Colonic mucosa (tissue), 4 donors: ENCODE measurements at regions not wholly inside any gene's neighbourhood (a gene's known extent, or its start where the extent isn't known, plus 50 kb on each side); places are given as distances from the start of the nearest gene placed in this dataset.

Experiments
- DNase-seq: peaks from one replicate; pipeline ENCODE4 v3.0.0-alpha.2; 2020
- H3K27ac ChIP-seq: fragments of 200-600 bp; one replicate; pipeline ENCODE4 v1.8.0; 2021
- H3K27me3 ChIP-seq: fragments of 200-600 bp; one replicate; pipeline ENCODE4 v1.8.0; 2021
- H3K36me3 ChIP-seq: fragments of 200-600 bp; one replicate; pipeline ENCODE4 v1.8.0; 2021
- H3K4me1 ChIP-seq: fragments of 200-600 bp; one replicate; pipeline ENCODE4 v1.8.0; 2021; ENCODE audit warnings: mild to moderate bottlenecking
- H3K4me3 ChIP-seq: fragments of 200-600 bp; one replicate; pipeline ENCODE4 v1.8.0; 2021
- H3K9ac ChIP-seq, 2 donors: one replicate each; pipeline ENCODE4 v1.7.0; 2013; ENCODE audit warnings: control low read depth in 2 of 2, low read depth in 2 of 2, low read length in 2 of 2
- H3K9me3 ChIP-seq: fragments of 200-600 bp; one replicate; pipeline ENCODE4 v1.8.0; 2021
- intact Hi-C: fragments of 100-400 bp; cut with DNase I; formaldehyde crosslinking; loops from one replicate; pipeline ENCODE4 v1.14.1; 2022
- TF ChIP-seq, protein P1 (sequence below): fragments of 200-600 bp; IDR thresholded peaks from one replicate; pipeline ENCODE4 v1.8.0; 2022; ENCODE audit warnings: antibody characterized with exemption, mild to moderate bottlenecking
- donor health status: healthy.
- donor health status: DM: no; HTN: no; CAD: no.
- donor health status: DM: no; HTN: no; CAD: no.

DNA sequence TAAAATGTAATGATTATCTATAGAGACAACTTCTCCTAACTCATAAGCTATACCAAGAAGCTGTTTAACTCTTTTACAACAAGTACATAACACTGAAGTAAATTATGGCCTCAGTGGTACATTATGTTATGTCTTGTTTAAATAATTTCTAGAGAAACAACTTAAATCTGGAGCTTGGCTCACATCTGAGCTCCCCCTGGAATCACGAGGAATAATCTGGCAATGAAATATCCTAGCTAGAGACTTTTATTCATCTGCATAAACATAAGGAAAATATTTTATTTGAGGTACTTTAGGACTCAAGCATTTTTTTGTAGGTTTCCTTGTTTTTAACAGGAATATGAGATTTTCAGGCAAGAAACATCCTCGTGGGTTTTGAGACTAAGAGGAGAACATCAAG is 354.7 kb upstream of the SLC7A11 start:
- no peak overlapping the region for H3K4me3 ChIP-seq
- H3K4me1 ChIP-seq: no peaks in the 10 kb centered on the region
- H3K36me3 ChIP-seq: no peaks in the 10 kb centered on the region
- DNase-seq: no peak
- intact Hi-C loops: no loop called here
- TF ChIP-seq, protein P1, sequence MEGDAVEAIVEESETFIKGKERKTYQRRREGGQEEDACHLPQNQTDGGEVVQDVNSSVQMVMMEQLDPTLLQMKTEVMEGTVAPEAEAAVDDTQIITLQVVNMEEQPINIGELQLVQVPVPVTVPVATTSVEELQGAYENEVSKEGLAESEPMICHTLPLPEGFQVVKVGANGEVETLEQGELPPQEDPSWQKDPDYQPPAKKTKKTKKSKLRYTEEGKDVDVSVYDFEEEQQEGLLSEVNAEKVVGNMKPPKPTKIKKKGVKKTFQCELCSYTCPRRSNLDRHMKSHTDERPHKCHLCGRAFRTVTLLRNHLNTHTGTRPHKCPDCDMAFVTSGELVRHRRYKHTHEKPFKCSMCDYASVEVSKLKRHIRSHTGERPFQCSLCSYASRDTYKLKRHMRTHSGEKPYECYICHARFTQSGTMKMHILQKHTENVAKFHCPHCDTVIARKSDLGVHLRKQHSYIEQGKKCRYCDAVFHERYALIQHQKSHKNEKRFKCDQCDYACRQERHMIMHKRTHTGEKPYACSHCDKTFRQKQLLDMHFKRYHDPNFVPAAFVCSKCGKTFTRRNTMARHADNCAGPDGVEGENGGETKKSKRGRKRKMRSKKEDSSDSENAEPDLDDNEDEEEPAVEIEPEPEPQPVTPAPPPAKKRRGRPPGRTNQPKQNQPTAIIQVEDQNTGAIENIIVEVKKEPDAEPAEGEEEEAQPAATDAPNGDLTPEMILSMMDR: no peak
- H3K9me3 ChIP-seq: no peaks in the 10 kb centered on the region
- H3K9ac ChIP-seq: no peak overlapping the region
- no peak overlapping the region for H3K27ac ChIP-seq
- no peaks in the 10 kb centered on the region for H3K27me3 ChIP-seq

DNA sequence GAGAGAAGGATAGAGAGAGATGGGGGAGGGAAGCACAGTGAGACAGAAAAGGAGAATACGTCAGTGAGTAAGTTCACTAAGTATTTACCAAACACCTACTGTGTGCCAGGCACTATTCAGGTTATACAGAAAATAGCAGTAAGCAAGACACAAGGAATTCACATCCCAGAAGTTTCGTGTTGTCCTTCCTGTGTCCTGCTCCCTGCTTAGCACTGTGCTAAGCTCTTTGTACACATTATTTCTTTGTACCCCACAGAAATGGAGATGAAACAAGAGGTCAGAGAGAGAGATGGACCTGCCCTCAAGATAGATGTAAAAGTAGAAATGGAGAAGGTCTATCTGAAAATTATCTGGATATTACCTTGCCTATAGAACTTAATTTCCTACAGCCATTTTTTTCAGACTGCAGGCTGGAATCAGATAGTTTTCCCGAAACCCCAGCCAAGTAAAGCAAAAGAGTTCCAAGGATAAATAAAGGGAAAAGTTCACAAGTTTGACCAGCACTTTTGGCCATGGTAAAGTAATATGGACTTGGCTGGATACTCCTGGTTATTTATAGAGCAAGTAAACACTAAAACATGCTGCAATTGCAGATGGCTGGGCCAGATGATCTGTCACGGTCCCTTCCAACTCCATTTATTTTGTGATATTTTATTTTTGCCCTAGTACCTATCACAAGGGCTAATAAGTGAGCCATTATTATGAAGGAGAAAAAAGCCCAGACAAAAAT is 353.7 kb upstream of the SLC7A11 start:
- Histone ChIP-seq H3K36me3 (no peaks in the 10 kb centered on the region), H3K4me3 (no peak overlapping the region), H3K4me1 (no peaks in the 10 kb centered on the region), H3K9ac (no peak overlapping the region), H3K27ac (no peak overlapping the region), H3K27me3 (no peaks in the 10 kb centered on the region), H3K9me3 (no peaks in the 10 kb centered on the region)
- no peak for DNase-seq
- intact Hi-C loops: no loop called here
- TF ChIP-seq, protein P1: no peak

DNA sequence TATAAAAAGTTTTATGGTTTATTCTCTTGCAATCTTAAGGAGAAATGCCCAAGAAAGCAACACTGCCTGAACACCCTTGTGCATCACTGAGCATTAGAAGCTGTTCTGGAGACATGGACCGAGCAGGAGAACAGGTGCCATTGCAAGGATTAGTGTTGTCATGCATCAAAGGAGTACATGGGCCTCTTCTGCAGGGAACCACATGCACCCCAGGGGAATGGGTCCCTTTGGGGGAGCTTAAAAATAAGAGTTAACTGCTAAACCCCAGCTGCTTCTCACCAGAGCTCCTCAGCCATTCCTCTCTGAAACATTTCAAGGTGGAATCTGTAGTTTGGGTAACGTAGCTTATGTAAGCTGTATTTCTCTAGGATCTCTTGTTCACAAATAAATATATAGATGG is 353.0 kb upstream of the SLC7A11 start:
- Histone ChIP-seq H3K27ac (no peak overlapping the region), H3K4me3 (no peak overlapping the region), H3K9ac (no peak overlapping the region), H3K4me1 (no peaks in the 10 kb centered on the region), H3K36me3 (no peaks in the 10 kb centered on the region), H3K27me3 (no peaks in the 10 kb centered on the region), H3K9me3 (no peaks in the 10 kb centered on the region)
- TF ChIP-seq, protein P1: no peak
- DNase-seq: no peak
- intact Hi-C loops: no loop called here

DNA sequence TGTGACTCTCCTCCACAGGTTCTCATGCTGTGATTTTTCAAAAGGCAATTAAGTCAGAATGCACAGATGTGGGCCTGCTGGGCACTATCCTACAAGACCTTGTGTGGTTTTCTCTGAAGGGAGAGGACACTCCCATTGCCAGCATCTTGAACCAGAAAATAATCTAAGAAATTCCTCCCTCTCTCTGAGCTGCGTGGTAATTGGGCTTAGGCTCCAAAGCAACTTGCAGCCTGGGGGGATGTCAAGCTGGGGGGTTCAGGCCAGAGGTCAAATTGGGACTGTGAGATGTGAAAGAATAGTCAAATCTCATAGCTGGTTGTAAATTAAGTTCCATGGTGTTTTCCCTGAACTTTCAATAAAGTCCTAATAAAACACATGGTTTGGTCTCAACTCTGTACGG is 350.6 kb upstream of the SLC7A11 start:
- DNase-seq: no peak
- TF ChIP-seq, protein P1: no peak
- Histone ChIP-seq H3K9me3 (no peaks in the 10 kb centered on the region), H3K36me3 (no peaks in the 10 kb centered on the region), H3K27me3 (no peaks in the 10 kb centered on the region), H3K4me1 (no peaks in the 10 kb centered on the region), H3K9ac (no peak overlapping the region), H3K4me3 (no peak overlapping the region), H3K27ac (no peak overlapping the region)
- intact Hi-C loops: no loop called here

DNA sequence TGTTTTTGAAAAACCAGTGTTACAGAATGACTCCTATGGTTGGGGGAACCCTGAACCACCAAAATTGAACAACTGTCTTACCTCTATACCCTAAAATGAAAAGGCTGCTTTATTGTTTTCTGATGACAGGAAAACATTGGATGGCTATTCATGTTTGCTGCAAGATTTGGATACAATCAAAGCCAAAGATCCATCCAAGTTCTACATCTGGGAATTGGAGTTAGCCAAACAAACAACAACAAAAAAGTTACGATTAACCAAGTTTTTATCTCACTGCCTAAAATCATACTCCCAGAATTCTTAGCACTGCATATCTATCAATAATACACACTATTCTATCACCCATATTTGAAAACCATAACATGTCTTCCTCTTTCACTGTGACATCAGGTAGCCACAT is 349.7 kb upstream of the SLC7A11 start:
- H3K4me3 ChIP-seq: no peak overlapping the region
- no peak for DNase-seq
- H3K9ac ChIP-seq: no peak overlapping the region
- H3K9me3 ChIP-seq: no peaks in the 10 kb centered on the region
- no peak overlapping the region for H3K27ac ChIP-seq
- no peaks in the 10 kb centered on the region for H3K27me3 ChIP-seq
- TF ChIP-seq, protein P1: no peak
- no peaks in the 10 kb centered on the region for H3K4me1 ChIP-seq
- intact Hi-C loops: no loop called here
- no peaks in the 10 kb centered on the region for H3K36me3 ChIP-seq
